ENCODE measurements at regions not wholly inside any gene's neighbourhood (a gene's known extent, or its start where the extent isn't known, plus 50 kb on each side); places are given as distances from the start of the nearest gene placed in this dataset.

- no peak for DNase-seq
These were observed 321.8 kb upstream of the NFE2L3 start for GRCh38 chr7:25830215-25830614.

GRCh38 chr7:25831062-25831691, 320.8 kb upstream of the NFE2L3 start:
- no peak for DNase-seq

GRCh38 chr7:25831831-25832411, 320.1 kb upstream of the NFE2L3 start:
- DNase-seq, result no peak

- DNase-seq, result no peak
These were observed 319.5 kb upstream of the NFE2L3 start for GRCh38 chr7:25832456-25832855.

- no peak for DNase-seq
These were observed 319.1 kb upstream of the NFE2L3 start for GRCh38 chr7:25832929-25833328.

- DNase-seq, result no peak
These were observed 317.9 kb upstream of the NFE2L3 start for GRCh38 chr7:25834050-25834449.

GRCh38 chr7:25835197-25835596, 316.8 kb upstream of the NFE2L3 start:
- peak; percentile 81 for DNase-seq

- DNase-seq, result no peak
These were observed 312.8 kb upstream of the NFE2L3 start for GRCh38 chr7:25839084-25839769.

- DNase-seq, result no peak
These were observed 311.7 kb upstream of the NFE2L3 start for GRCh38 chr7:25840209-25840792.

- no peak for DNase-seq
These were observed 310.4 kb upstream of the NFE2L3 start for GRCh38 chr7:25841575-25841974.

GRCh38 chr7:25842201-25842733, 309.7 kb upstream of the NFE2L3 start:
- no peak for DNase-seq

- DNase-seq, result peak; percentile 34
These were observed 308.5 kb upstream of the NFE2L3 start for GRCh38 chr7:25843467-25843866.

GRCh38 chr7:25844102-25844870, 307.7 kb upstream of the NFE2L3 start:
- DNase-seq, result peak; percentile 93

GRCh38 chr7:25845464-25845863, 306.5 kb upstream of the NFE2L3 start:
- DNase-seq, result no peak

- peak; percentile 95 for DNase-seq
These were observed 305.3 kb upstream of the NFE2L3 start for GRCh38 chr7:25846722-25847121.

- DNase-seq, result peak; percentile 87
These were observed 304.5 kb upstream of the NFE2L3 start for GRCh38 chr7:25847336-25848070.

GRCh38 chr7:25849500-25850184, 302.4 kb upstream of the NFE2L3 start:
- peak; percentile 90 for DNase-seq

GRCh38 chr7:25850216-25850615, 301.8 kb upstream of the NFE2L3 start:
- no peak for DNase-seq

GRCh38 chr7:25850735-25851134, 301.3 kb upstream of the NFE2L3 start:
- no peak for DNase-seq

GRCh38 chr7:25851332-25852210, 300.4 kb upstream of the NFE2L3 start:
- DNase-seq, result peak; percentile 81

All from fibroblast of skin of scalp (primary cell).